Mammary epithelial cell (primary cell): ENCODE measurements at regions not wholly inside any gene's neighbourhood (a gene's known extent, or its start where the extent isn't known, plus 50 kb on each side); places are given as distances from the start of the nearest gene placed in this dataset.

Experiments
- CTCF ChIP-seq, 2 donors: IDR thresholded peaks in 1 of 2; conservative IDR thresholded peaks in 1 of 2; 2 replicates each; pipeline ENCODE4 v1.5.1; 2011 to 2012; ENCODE audit warnings: inconsistent platforms in 2 of 2, low read length in 2 of 2, mild to moderate bottlenecking in 2 of 2, control low read depth in 1 of 2, low read depth in 1 of 2; ENCODE audit not compliant: insufficient read depth in 1 of 2; ENCODE audit errors: extremely low read depth in 1 of 2
- EZH2 ChIP-seq: IDR thresholded peaks from 2 replicates; pipeline ENCODE4 v1.6.1; 2012; ENCODE audit warnings: low read length, inconsistent platforms, borderline replicate concordance

GRCh38 chr18:2100694-2101213, 470.6 kb downstream of the METTL4 start:
- TF ChIP-seq CTCF (conservative IDR thresholded peaks at IDR 0.05 in 1 of 2, IDR thresholded peaks at IDR 0.05 in 1 of 2; ENCODE audit: extremely low read depth in 1 of 2, insufficient read depth in 1 of 2, low read depth in 1 of 2, low read length in 2 of 2) (no peak), EZH2 (no peak)
